ENCODE measurements at regions not wholly inside any gene's neighbourhood (a gene's known extent, or its start where the extent isn't known, plus 50 kb on each side); places are given as distances from the start of the nearest gene placed in this dataset.

- no TSS peak for BruUV-seq (replicated peaks)
- ChIA-PET POLR2A (no interaction called here), CTCF (no interaction called here)
- no peaks in the 10 kb centered on the region for H3K36me3 ChIP-seq (ENCODE audit: control insufficient read depth, insufficient read depth, low read length)
- H3K27ac ChIP-seq (ENCODE audit: low read length), result no peak overlapping the region
- no peak overlapping the region for H3K4me3 ChIP-seq (ENCODE audit: low read depth in 2 of 2, low read length in 2 of 2)
- in situ Hi-C loops (cut with HindIII; ENCODE audit: low pct_unique_long_range_greater_than_20kb, low sequenced_read_pairs) (no loop called here), intact Hi-C loops (cut with micrococcal nuclease; ENCODE audit: unreplicated experiment) (no loop called here)
- TF ChIP-seq REST (IDR thresholded peaks at IDR 0.05; ENCODE audit: insufficient read depth in 1 of 2, low read depth in 2 of 2, low read length in 1 of 2), result no peak
- no peak for TF ChIP-seq POLR2AphosphoS5 (IDR thresholded peaks at IDR 0.05; ENCODE audit: low read depth, low read length)
- no peak for TF ChIP-seq CTCF (IDR thresholded peaks at IDR 0.05)
- TF ChIP-seq TCF7L2 (IDR thresholded peaks at IDR 0.05; ENCODE audit: low read depth, low read length), result no peak
- no peak for TF ChIP-seq SIN3A (IDR thresholded peaks at IDR 0.05; ENCODE audit: borderline replicate concordance, insufficient read depth, low read depth, low read length)
- DNase-seq (ENCODE audit: low read depth, low spot score), result no peak
- no peaks in the 10 kb centered on the region; the same call in 1 of the 2 replicates for H3K4me1 ChIP-seq (ENCODE audit: control insufficient read depth, insufficient read depth, low read length)
- no peaks in the 10 kb centered on the region; the same call in 1 of the 2 replicates for H3K27me3 ChIP-seq (ENCODE audit: control insufficient read depth, insufficient read depth, low read length)
- H3K9me3 ChIP-seq (ENCODE audit: control insufficient read depth, insufficient read depth, low read depth, low read length), result peaks cover 15% of the 10 kb centered on the region; the same call in 1 of the 2 replicates
- ATAC-seq, result no peak
Observed at GRCh38 chr10:130231251-130231741, 95.1 kb downstream of the GLRX3 start.

GRCh38 chr10:130232166-130233034 lies 96.2 kb downstream of the GLRX3 start:
- Histone ChIP-seq H3K27ac (ENCODE audit: low read length) (no peak overlapping the region), H3K9me3 (ENCODE audit: control insufficient read depth, insufficient read depth, low read depth, low read length) (peaks cover 9% of the 10 kb centered on the region; the same call in 1 of the 2 replicates), H3K36me3 (ENCODE audit: control insufficient read depth, insufficient read depth, low read length) (no peaks in the 10 kb centered on the region), H3K4me1 (ENCODE audit: control insufficient read depth, insufficient read depth, low read length) (no peaks in the 10 kb centered on the region; the same call in 1 of the 2 replicates), H3K27me3 (ENCODE audit: control insufficient read depth, insufficient read depth, low read length) (no peaks in the 10 kb centered on the region; the same call in 1 of the 2 replicates), H3K4me3 (ENCODE audit: low read depth in 2 of 2, low read length in 2 of 2) (no peak overlapping the region)
- intact Hi-C loops (cut with micrococcal nuclease; ENCODE audit: unreplicated experiment), result no loop called here
- ChIA-PET CTCF (no interaction called here), POLR2A (no interaction called here)
- in situ Hi-C loops (cut with HindIII; ENCODE audit: low pct_unique_long_range_greater_than_20kb, low sequenced_read_pairs), result no loop called here
- DNase-seq (ENCODE audit: low read depth, low spot score), result no peak
- ATAC-seq, result no peak; the same call in 1 of the 2 replicates
- no peak for TF ChIP-seq CTCF (IDR thresholded peaks at IDR 0.05)
- no peak for TF ChIP-seq TCF7L2 (IDR thresholded peaks at IDR 0.05; ENCODE audit: low read depth, low read length)
- TF ChIP-seq POLR2AphosphoS5 (IDR thresholded peaks at IDR 0.05; ENCODE audit: low read depth, low read length), result no peak
- TF ChIP-seq SIN3A (IDR thresholded peaks at IDR 0.05; ENCODE audit: borderline replicate concordance, insufficient read depth, low read depth, low read length), result no peak
- TF ChIP-seq REST (IDR thresholded peaks at IDR 0.05; ENCODE audit: insufficient read depth in 1 of 2, low read depth in 2 of 2, low read length in 1 of 2), result no peak
- no TSS peak for BruUV-seq (replicated peaks)
